ENCODE measurements at regions not wholly inside any gene's neighbourhood (a gene's known extent, or its start where the extent isn't known, plus 50 kb on each side); places are given as distances from the start of the nearest gene placed in this dataset.

DNA sequence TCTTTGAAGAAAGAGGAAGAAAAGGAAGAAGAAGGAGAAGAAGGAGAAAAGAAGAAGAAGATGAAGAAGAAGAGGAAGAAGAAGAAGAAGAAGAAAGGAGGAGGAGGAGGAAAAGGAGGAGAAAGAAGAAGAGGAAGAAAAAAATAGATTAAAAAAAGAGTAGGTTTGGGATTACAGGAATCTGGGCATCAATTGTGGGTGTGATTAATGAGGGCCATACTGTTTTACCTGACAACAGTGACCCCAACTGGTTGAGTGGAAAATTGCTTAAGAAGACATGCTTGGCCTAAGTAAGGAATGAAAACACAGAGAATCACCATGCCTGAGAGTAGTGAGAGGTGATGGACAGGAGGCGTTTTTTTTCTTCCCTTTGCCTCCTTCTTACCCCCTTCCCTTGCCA is 114.6 kb downstream of the FAM170A start:
- Histone ChIP-seq H2AFZ (ENCODE audit: insufficient read depth, low read depth, low read length, poor library complexity, severe bottlenecking) (no peak overlapping the region), H3K27me3 (ENCODE audit: control insufficient read depth in 2 of 2, insufficient read depth in 2 of 2, low read length in 2 of 2) (no peaks in the 10 kb centered on the region), H4K20me1 (ENCODE audit: insufficient read depth, low read length) (no peaks in the 10 kb centered on the region), H3K9ac (ENCODE audit: insufficient read depth, low read length, poor library complexity, severe bottlenecking) (no peak overlapping the region), H3K36me3 (replicated peaks in 1 of 2; ENCODE audit: control insufficient read depth in 1 of 2, insufficient read depth in 2 of 2, low read length in 2 of 2) (no peaks in the 10 kb centered on the region), H3K4me3 (replicated peaks in 1 of 3; ENCODE audit: low read depth in 2 of 3, low read length in 3 of 3) (no peak overlapping the region), H3K9me3 (replicated peaks in 1 of 2; ENCODE audit: control insufficient read depth in 1 of 2, insufficient read depth in 1 of 2, low read length in 2 of 2) (no peaks in the 10 kb centered on the region), H3K4me2 (replicated peaks; ENCODE audit: extremely low read depth, low read length, poor library complexity, severe bottlenecking) (no peak overlapping the region), H3K27ac (ENCODE audit: low read depth in 1 of 2, low read length in 2 of 2) (no peak overlapping the region), H3K4me1 (ENCODE audit: control insufficient read depth in 1 of 2, insufficient read depth in 2 of 2, low read length in 2 of 2) (no peaks in the 10 kb centered on the region), H3K79me2 (ENCODE audit: insufficient read depth, low read length) (no peaks in the 10 kb centered on the region)
- peak overlapping the region in 1 of 7 donors; percentile 3 for H3K27ac Mint-ChIP-seq
- H3K36me3 Mint-ChIP-seq = no peaks in the 10 kb centered on the region
- intact Hi-C loops (cut with micrococcal nuclease) = loop anchor here in 1 of 2 donors (5.0 kb wide), 1 partner anchor 167 kb away; no protein-coding TSS in a partner anchor
- peaks cover 2% of the 10 kb centered on the region in 3 donors for H3K27me3 Mint-ChIP-seq (ENCODE audit: low read depth in 3 of 3)
- DNase-seq = peak; percentile 1 to 26 (median 3)
- no peaks in the 10 kb centered on the region for H3K9me3 Mint-ChIP-seq
- H3K4me3 Mint-ChIP-seq = no peak overlapping the region
- H3K4me1 Mint-ChIP-seq = peaks cover 3% of the 10 kb centered on the region
- no CpG with 5 or more reads among the region's 1 CpG for WGBS (ENCODE audit: insufficient coverage)
- TF ChIP-seq, protein P1, sequence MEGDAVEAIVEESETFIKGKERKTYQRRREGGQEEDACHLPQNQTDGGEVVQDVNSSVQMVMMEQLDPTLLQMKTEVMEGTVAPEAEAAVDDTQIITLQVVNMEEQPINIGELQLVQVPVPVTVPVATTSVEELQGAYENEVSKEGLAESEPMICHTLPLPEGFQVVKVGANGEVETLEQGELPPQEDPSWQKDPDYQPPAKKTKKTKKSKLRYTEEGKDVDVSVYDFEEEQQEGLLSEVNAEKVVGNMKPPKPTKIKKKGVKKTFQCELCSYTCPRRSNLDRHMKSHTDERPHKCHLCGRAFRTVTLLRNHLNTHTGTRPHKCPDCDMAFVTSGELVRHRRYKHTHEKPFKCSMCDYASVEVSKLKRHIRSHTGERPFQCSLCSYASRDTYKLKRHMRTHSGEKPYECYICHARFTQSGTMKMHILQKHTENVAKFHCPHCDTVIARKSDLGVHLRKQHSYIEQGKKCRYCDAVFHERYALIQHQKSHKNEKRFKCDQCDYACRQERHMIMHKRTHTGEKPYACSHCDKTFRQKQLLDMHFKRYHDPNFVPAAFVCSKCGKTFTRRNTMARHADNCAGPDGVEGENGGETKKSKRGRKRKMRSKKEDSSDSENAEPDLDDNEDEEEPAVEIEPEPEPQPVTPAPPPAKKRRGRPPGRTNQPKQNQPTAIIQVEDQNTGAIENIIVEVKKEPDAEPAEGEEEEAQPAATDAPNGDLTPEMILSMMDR (IDR thresholded peaks at IDR 0.05) = peak; percentile 47

- Histone ChIP-seq H3K4me1 (ENCODE audit: control insufficient read depth in 1 of 2, insufficient read depth in 2 of 2, low read length in 2 of 2) (no peaks in the 10 kb centered on the region), H3K9ac (ENCODE audit: insufficient read depth, low read length, poor library complexity, severe bottlenecking) (no peak overlapping the region), H3K4me3 (replicated peaks in 1 of 3; ENCODE audit: low read depth in 2 of 3, low read length in 3 of 3) (no peak overlapping the region), H4K20me1 (ENCODE audit: insufficient read depth, low read length) (no peaks in the 10 kb centered on the region), H3K36me3 (replicated peaks in 1 of 2; ENCODE audit: control insufficient read depth in 1 of 2, insufficient read depth in 2 of 2, low read length in 2 of 2) (no peaks in the 10 kb centered on the region), H3K4me2 (replicated peaks; ENCODE audit: extremely low read depth, low read length, poor library complexity, severe bottlenecking) (no peak overlapping the region), H3K79me2 (ENCODE audit: insufficient read depth, low read length) (no peaks in the 10 kb centered on the region), H3K27ac (ENCODE audit: low read depth in 1 of 2, low read length in 2 of 2) (no peak overlapping the region), H2AFZ (ENCODE audit: insufficient read depth, low read depth, low read length, poor library complexity, severe bottlenecking) (no peak overlapping the region), H3K27me3 (ENCODE audit: control insufficient read depth in 2 of 2, insufficient read depth in 2 of 2, low read length in 2 of 2) (no peaks in the 10 kb centered on the region), H3K9me3 (replicated peaks in 1 of 2; ENCODE audit: control insufficient read depth in 1 of 2, insufficient read depth in 1 of 2, low read length in 2 of 2) (no peaks in the 10 kb centered on the region)
- Mint-ChIP-seq H3K36me3 (no peaks in the 10 kb centered on the region), H3K4me3 (no peak overlapping the region), H3K4me1 (peaks cover 3% of the 10 kb centered on the region), H3K9me3 (peaks cover 0 to 1% (median 0%) of the 10 kb centered on the region in 7 donors), H3K27me3 (ENCODE audit: low read depth in 3 of 3) (peaks cover 0 to 4% (median 2%) of the 10 kb centered on the region in 3 donors), H3K27ac (no peak overlapping the region)
- WGBS (ENCODE audit: insufficient coverage) = no CpG with 5 or more reads among the region's 1 CpG
- DNase-seq = no peak
- intact Hi-C loops (cut with micrococcal nuclease) = no loop called here
- TF ChIP-seq, protein P1 (IDR thresholded peaks at IDR 0.05) = no peak
These were observed 116.6 kb downstream of the FAM170A start for GRCh38 chr5:119745976-119746375.
